ENCODE measurements at regions not wholly inside any gene's neighbourhood (a gene's known extent, or its start where the extent isn't known, plus 50 kb on each side); places are given as distances from the start of the nearest gene placed in this dataset.

- Histone ChIP-seq H2BK120ac (ENCODE audit: low read depth, low read length, poor library complexity, severe bottlenecking) (no peak overlapping the region), H4K20me1 (ENCODE audit: control insufficient read depth, insufficient read depth, insufficient read length) (no peaks in the 10 kb centered on the region), H3K27ac (ENCODE audit: insufficient read length, low read depth, low read length) (no peak overlapping the region), H3K9me3 (ENCODE audit: control insufficient read depth, low read depth, low read length) (no peaks in the 10 kb centered on the region), H3K4me2 (ENCODE audit: insufficient read depth, insufficient read length, low read length) (no peak overlapping the region), H3K9ac (ENCODE audit: extremely low read depth, insufficient read length, low read length) (no peak overlapping the region), H4K91ac (ENCODE audit: insufficient read length, low read depth, low read length) (no peak overlapping the region), H3K14ac (ENCODE audit: insufficient read depth, low read length) (no peak overlapping the region), H2BK12ac (ENCODE audit: insufficient read length, low read depth, low read length) (no peak overlapping the region), H3K27me3 (ENCODE audit: insufficient read depth, low read length) (no peaks in the 10 kb centered on the region), H3K23ac (ENCODE audit: insufficient read length, low read depth, low read length) (no peak overlapping the region), H2BK15ac (ENCODE audit: low read depth, low read length) (no peak overlapping the region), H3K56ac (ENCODE audit: insufficient read length, low read depth, low read length) (no peak overlapping the region), H3K79me2 (ENCODE audit: insufficient read depth, low read length) (no peaks in the 10 kb centered on the region), H2AK5ac (ENCODE audit: insufficient read length, low read length) (no peak overlapping the region), H3K23me2 (ENCODE audit: insufficient read length, low read depth, low read length, poor library complexity, severe bottlenecking) (no peaks in the 10 kb centered on the region), H3K4ac (ENCODE audit: low read depth, low read length) (no peak overlapping the region), H3K4me1 (ENCODE audit: insufficient read depth, low read length) (no peaks in the 10 kb centered on the region), H2AFZ (ENCODE audit: low read length) (no peak overlapping the region), H4K5ac (ENCODE audit: insufficient read length, low read depth, low read length) (no peak overlapping the region), H4K8ac (replicated peaks; ENCODE audit: insufficient read length, low read depth, low read length) (no peak overlapping the region), H3K18ac (ENCODE audit: insufficient read length, low read depth, low read length) (no peak overlapping the region), H3T11ph (ENCODE audit: low read length) (no peak overlapping the region), H3K79me1 (ENCODE audit: insufficient read depth, low read depth, low read length, poor library complexity, severe bottlenecking) (no peaks in the 10 kb centered on the region), H2BK20ac (ENCODE audit: low read depth, low read length, poor library complexity, severe bottlenecking) (no peak overlapping the region), H2BK5ac (ENCODE audit: insufficient read length, low read length) (no peak overlapping the region)
- no peak for DNase-seq
- no peak overlapping the region for H3K4me3 Mint-ChIP-seq
- TF ChIP-seq CTCF (conservative IDR thresholded peaks at IDR 0.05), result no peak
- peaks cover 4 to 5% (median 5%) of the 10 kb centered on the region in 3 experiments for H3K36me3 Mint-ChIP-seq (ENCODE audit: insufficient read depth in 1 of 3, low read depth in 3 of 3)
- no peak overlapping the region for H3K27ac Mint-ChIP-seq
- peaks cover 9 to 13% of the 10 kb centered on the region in 2 experiments for H3K4me1 Mint-ChIP-seq
- H3K9me3 Mint-ChIP-seq, result peaks cover 11% of the 10 kb centered on the region in 2 experiments
- no CpG with 5 or more reads among the region's 5 CpGs for WGBS (ENCODE audit: extremely low coverage, insufficient read length, low lambda C conversion rate)
- peaks cover 14% of the 10 kb centered on the region for H3K27me3 Mint-ChIP-seq (ENCODE audit: low read depth)
These were observed 279.3 kb upstream of the NCKAP5 start for GRCh38 chr2:133847591-133847990.
